HEK293 (cell line): ENCODE measurements at regions not wholly inside any gene's neighbourhood (a gene's known extent, or its start where the extent isn't known, plus 50 kb on each side); places are given as distances from the start of the nearest gene placed in this dataset.

Source experiments
- CTCF ChIA-PET: fragments of 350-600 bp; formaldehyde crosslinking; extraction: SDS; loops from one replicate; lab custom pipeline; 2021; ENCODE audit warnings: antibody characterized with exemption; lab: Yijun Ruan, JAX
- POLR2A ChIA-PET: fragments of 300-600 bp; formaldehyde crosslinking; extraction: SDS; loops from one replicate; lab custom pipeline; 2020; ENCODE audit warnings: antibody characterized with exemption, inconsistent platforms; lab: Yijun Ruan, JAX
- H3K27ac ChIP-seq: fragments of 200-500 bp; sonication (Bioruptor generic); 2 replicates; pipeline ENCODE4 v1.5.1; 2014; ENCODE audit warnings: low read depth, low read length, control low read depth, inconsistent platforms; ENCODE audit errors: extremely low read depth
- H3K36me3 ChIP-seq, 2 experiments: fragments of 200-500 bp in 1 of 2; sonication (Bioruptor generic) in 1 of 2; 1 replicate in 1 of 2; 2 replicates in 1 of 2; pipeline ENCODE4 v1.5.1; 2014 to 2017; ENCODE audit warnings: inconsistent platforms in 2 of 2, low read length in 2 of 2; ENCODE audit not compliant: control insufficient read depth in 2 of 2, insufficient read depth in 1 of 2
- H3K4me1 ChIP-seq: fragments of 200-500 bp; sonication (Bioruptor generic); 2 replicates; pipeline ENCODE4 v1.5.1; 2014; ENCODE audit warnings: mild to moderate bottlenecking, low read length, inconsistent platforms; ENCODE audit not compliant: control insufficient read depth, insufficient read depth
- H3K4me3 ChIP-seq: 2 replicates; pipeline ENCODE4 v1.5.1; 2011; ENCODE audit warnings: low read depth, mild to moderate bottlenecking, control low read depth, low read length, moderate library complexity
- H3K9me3 ChIP-seq: fragments of 200-500 bp; sonication (Bioruptor generic); 2 replicates; pipeline ENCODE4 v1.5.1; 2014; ENCODE audit warnings: low read depth, low read length, inconsistent platforms; ENCODE audit not compliant: control insufficient read depth, insufficient read depth
- GLI4 ChIP-seq: fragments of 450-650 bp; formaldehyde crosslinking; IDR thresholded peaks from 2 replicates; pipeline ENCODE4 v1.5.1; 2016; ENCODE audit warnings: missing biosample characterization, missing genetic modification characterization
- GLIS1 ChIP-seq: fragments of 450-650 bp; formaldehyde crosslinking; IDR thresholded peaks from 2 replicates; pipeline ENCODE4 v1.5.1; 2016; ENCODE audit warnings: missing biosample characterization, missing genetic modification characterization
- HOXA7 ChIP-seq: sonication (generic); formaldehyde crosslinking; IDR thresholded peaks from 2 replicates; pipeline ENCODE4 v1.8.1; 2022; ENCODE audit warnings: missing genetic modification reagents, borderline replicate concordance
- HOXD13 ChIP-seq: sonication (generic); formaldehyde crosslinking; IDR thresholded peaks from 2 replicates; pipeline ENCODE4 v1.8.0; 2022; ENCODE audit warnings: missing genetic modification reagents, borderline replicate concordance
- KLF1 ChIP-seq: fragments of 450-650 bp; formaldehyde crosslinking; IDR thresholded peaks from 2 replicates; pipeline ENCODE4 v1.5.1; 2016; ENCODE audit warnings: missing biosample characterization, missing genetic modification characterization
- MYNN ChIP-seq: fragments of 450-650 bp; formaldehyde crosslinking; IDR thresholded peaks from 2 replicates; pipeline ENCODE4 v1.5.1; 2016; ENCODE audit warnings: missing biosample characterization, missing genetic modification characterization, borderline replicate concordance
- PRDM1 ChIP-seq: fragments of 450-650 bp; formaldehyde crosslinking; IDR thresholded peaks from 2 replicates; pipeline ENCODE4; 2016; ENCODE audit warnings: missing biosample characterization, missing genetic modification characterization
- WT1 ChIP-seq: fragments of 450-650 bp; formaldehyde crosslinking; IDR thresholded peaks from 2 replicates; pipeline ENCODE4 v1.5.1; 2016; ENCODE audit warnings: missing biosample characterization, missing genetic modification characterization
- ZEB2 ChIP-seq: fragments of 450-650 bp; formaldehyde crosslinking; IDR thresholded peaks from 2 replicates; pipeline ENCODE4 v1.5.1; 2016; ENCODE audit warnings: missing biosample characterization, missing genetic modification characterization
- ZFP41 ChIP-seq: fragments of 450-650 bp; formaldehyde crosslinking; IDR thresholded peaks from 2 replicates; pipeline ENCODE4 v1.5.1; 2016; ENCODE audit warnings: missing biosample characterization, missing genetic modification characterization, borderline replicate concordance
- ZNF16 ChIP-seq: fragments of 450-650 bp; formaldehyde crosslinking; IDR thresholded peaks from 2 replicates; pipeline ENCODE4 v1.5.1; 2016; ENCODE audit warnings: low read depth, missing biosample characterization, missing genetic modification characterization
- ZNF266 ChIP-seq: fragments of 450-650 bp; formaldehyde crosslinking; IDR thresholded peaks from 2 replicates; pipeline ENCODE4 v1.5.1; 2016; ENCODE audit warnings: missing biosample characterization, missing genetic modification characterization, low read depth
- ZNF510 ChIP-seq: fragments of 450-650 bp; formaldehyde crosslinking; IDR thresholded peaks from 2 replicates; pipeline ENCODE4 v1.5.1; 2018; ENCODE audit warnings: mild to moderate bottlenecking, missing genetic modification characterization, missing biosample characterization; ENCODE audit not compliant: insufficient replicate concordance
- ZNF549 ChIP-seq: fragments of 450-650 bp; IDR thresholded peaks from 2 replicates; pipeline ENCODE4 v1.5.1; 2018; ENCODE audit warnings: missing biosample characterization, missing genetic modification characterization, mild to moderate bottlenecking, inconsistent platforms, moderate library complexity
- ZNF654 ChIP-seq: fragments of 450-650 bp; formaldehyde crosslinking; IDR thresholded peaks from 2 replicates; pipeline ENCODE4 v1.5.1; 2016; ENCODE audit warnings: low read depth, missing biosample characterization, missing genetic modification characterization
- ZNF660 ChIP-seq: fragments of 450-650 bp; IDR thresholded peaks from 2 replicates; pipeline ENCODE4 v1.5.1; 2018; ENCODE audit warnings: missing biosample characterization, mild to moderate bottlenecking, missing genetic modification characterization
- ZNF777 ChIP-seq: fragments of 450-650 bp; formaldehyde crosslinking; IDR thresholded peaks from 2 replicates; pipeline ENCODE4 v1.5.1; 2017; ENCODE audit warnings: missing biosample characterization, missing genetic modification characterization, borderline replicate concordance
- ZNF837 ChIP-seq: fragments of 450-650 bp; formaldehyde crosslinking; IDR thresholded peaks from 2 replicates; pipeline ENCODE4 v1.5.1; 2016; ENCODE audit warnings: missing biosample characterization, missing genetic modification characterization
- ZSCAN23 ChIP-seq: fragments of 450-650 bp; formaldehyde crosslinking; IDR thresholded peaks from 2 replicates; pipeline ENCODE4 v1.5.1; 2016; ENCODE audit warnings: missing biosample characterization, missing genetic modification characterization
- TF ChIP-seq, protein P1 (sequence below): fragments of 450-650 bp; formaldehyde crosslinking; IDR thresholded peaks from 2 replicates; pipeline ENCODE4 v1.5.1; 2016; ENCODE audit warnings: missing biosample characterization, missing genetic modification characterization
- TF ChIP-seq, protein P2 (sequence below): fragments of 450-650 bp; formaldehyde crosslinking; IDR thresholded peaks from 2 replicates; pipeline ENCODE4 v1.5.1; 2016; ENCODE audit warnings: missing biosample characterization, missing genetic modification characterization
- TF ChIP-seq, protein P3 (sequence below): fragments of 450-650 bp; formaldehyde crosslinking; IDR thresholded peaks from 2 replicates; pipeline ENCODE4 v1.5.1; 2016; ENCODE audit warnings: missing biosample characterization, missing genetic modification characterization
- TF ChIP-seq, protein P4 (sequence below): fragments of 450-650 bp; formaldehyde crosslinking; conservative IDR thresholded peaks from 2 replicates; pipeline ENCODE4 v1.5.1; 2016; ENCODE audit warnings: low read depth, missing biosample characterization, missing genetic modification characterization
- TF ChIP-seq, protein P5 (sequence below): fragments of 450-650 bp; formaldehyde crosslinking; IDR thresholded peaks from 2 replicates; pipeline ENCODE4 v1.5.1; 2016; ENCODE audit warnings: missing biosample characterization, missing genetic modification characterization

DNA sequence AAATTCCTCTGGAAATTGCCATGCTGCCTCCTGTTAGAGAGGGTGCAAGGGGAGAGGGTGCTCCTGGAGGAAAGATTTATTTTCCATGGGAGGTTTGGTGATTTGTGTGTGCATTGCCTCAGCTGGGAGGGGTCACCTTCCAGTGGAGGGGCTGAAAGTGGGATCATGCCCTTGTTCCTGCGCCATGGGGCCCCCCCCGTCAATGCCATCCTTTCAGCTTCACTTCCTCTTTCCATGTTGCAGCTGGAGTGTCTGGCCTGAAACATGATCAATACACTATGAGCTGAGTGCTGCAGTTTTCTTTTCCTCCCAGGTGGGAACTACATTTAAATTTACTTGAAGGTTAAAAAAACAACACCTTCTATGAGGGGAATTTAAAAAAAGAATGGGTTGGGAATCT, 176.8 kb downstream of the MELK start:
- H3K4me3 ChIP-seq = no peak overlapping the region
- POLR2A ChIA-PET = no interaction called here
- H3K9me3 ChIP-seq = no peaks in the 10 kb centered on the region
- TF ChIP-seq ZNF777 (tag by site-specific recombination) (no peak), ZNF510 (no peak), ZNF660 (tag by site-specific recombination) (no peak), ZNF654 (tag by site-specific recombination) (no peak), ZNF266 (tag by site-specific recombination) (no peak), HOXA7 (CRISPR knock-in tag) (no peak), ZNF16 (tag by site-specific recombination) (no peak), WT1 (tag by site-specific recombination) (no peak), ZNF549 (no peak), ZEB2 (no peak)
- TF ChIP-seq, protein P1, sequence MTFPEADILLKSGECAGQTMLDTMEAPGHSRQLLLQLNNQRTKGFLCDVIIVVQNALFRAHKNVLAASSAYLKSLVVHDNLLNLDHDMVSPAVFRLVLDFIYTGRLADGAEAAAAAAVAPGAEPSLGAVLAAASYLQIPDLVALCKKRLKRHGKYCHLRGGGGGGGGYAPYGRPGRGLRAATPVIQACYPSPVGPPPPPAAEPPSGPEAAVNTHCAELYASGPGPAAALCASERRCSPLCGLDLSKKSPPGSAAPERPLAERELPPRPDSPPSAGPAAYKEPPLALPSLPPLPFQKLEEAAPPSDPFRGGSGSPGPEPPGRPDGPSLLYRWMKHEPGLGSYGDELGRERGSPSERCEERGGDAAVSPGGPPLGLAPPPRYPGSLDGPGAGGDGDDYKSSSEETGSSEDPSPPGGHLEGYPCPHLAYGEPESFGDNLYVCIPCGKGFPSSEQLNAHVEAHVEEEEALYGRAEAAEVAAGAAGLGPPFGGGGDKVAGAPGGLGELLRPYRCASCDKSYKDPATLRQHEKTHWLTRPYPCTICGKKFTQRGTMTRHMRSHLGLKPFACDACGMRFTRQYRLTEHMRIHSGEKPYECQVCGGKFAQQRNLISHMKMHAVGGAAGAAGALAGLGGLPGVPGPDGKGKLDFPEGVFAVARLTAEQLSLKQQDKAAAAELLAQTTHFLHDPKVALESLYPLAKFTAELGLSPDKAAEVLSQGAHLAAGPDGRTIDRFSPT (tag by site-specific recombination) = no peak
- TF ChIP-seq, protein P2, sequence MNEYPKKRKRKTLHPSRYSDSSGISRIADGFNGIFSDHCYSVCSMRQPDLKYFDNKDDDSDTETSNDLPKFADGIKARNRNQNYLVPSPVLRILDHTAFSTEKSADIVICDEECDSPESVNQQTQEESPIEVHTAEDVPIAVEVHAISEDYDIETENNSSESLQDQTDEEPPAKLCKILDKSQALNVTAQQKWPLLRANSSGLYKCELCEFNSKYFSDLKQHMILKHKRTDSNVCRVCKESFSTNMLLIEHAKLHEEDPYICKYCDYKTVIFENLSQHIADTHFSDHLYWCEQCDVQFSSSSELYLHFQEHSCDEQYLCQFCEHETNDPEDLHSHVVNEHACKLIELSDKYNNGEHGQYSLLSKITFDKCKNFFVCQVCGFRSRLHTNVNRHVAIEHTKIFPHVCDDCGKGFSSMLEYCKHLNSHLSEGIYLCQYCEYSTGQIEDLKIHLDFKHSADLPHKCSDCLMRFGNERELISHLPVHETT (tag by site-specific recombination) = no peak
- TF ChIP-seq, protein P3, sequence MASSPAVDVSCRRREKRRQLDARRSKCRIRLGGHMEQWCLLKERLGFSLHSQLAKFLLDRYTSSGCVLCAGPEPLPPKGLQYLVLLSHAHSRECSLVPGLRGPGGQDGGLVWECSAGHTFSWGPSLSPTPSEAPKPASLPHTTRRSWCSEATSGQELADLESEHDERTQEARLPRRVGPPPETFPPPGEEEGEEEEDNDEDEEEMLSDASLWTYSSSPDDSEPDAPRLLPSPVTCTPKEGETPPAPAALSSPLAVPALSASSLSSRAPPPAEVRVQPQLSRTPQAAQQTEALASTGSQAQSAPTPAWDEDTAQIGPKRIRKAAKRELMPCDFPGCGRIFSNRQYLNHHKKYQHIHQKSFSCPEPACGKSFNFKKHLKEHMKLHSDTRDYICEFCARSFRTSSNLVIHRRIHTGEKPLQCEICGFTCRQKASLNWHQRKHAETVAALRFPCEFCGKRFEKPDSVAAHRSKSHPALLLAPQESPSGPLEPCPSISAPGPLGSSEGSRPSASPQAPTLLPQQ (tag by site-specific recombination) = no peak
- TF ChIP-seq, all 188 proteins: peak for 0
- H3K27ac ChIP-seq = no peak overlapping the region
- no peaks in the 10 kb centered on the region for H3K36me3 ChIP-seq
- CTCF ChIA-PET = interaction anchor here (1.1 kb wide), 1 partner anchor 20 kb away, joined by 3 read pairs; no protein-coding TSS in a partner anchor
- no peaks in the 10 kb centered on the region for H3K4me1 ChIP-seq

DNA sequence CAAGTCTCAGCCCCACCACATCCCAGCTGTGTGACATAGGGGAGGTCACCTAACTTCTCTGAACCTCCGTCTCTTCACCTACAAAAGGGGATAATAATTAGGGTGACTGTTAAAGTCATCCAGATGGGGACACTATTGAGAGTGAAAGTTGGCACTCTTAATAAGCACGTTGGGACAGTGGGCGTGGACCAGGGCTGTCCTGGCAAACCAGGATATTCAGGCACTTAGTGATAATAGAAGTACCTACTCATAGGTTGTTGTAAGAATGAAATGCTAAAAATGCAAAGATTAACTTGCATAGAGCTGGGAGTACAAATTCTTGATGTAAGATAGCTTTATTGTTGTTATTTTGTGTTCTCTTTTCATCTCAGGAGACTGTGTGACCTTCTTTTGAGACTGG, 177.9 kb downstream of the MELK start:
- Histone ChIP-seq H3K27ac (no peak overlapping the region), H3K36me3 (no peaks in the 10 kb centered on the region), H3K4me3 (no peak overlapping the region), H3K9me3 (no peaks in the 10 kb centered on the region), H3K4me1 (no peaks in the 10 kb centered on the region)
- ChIA-PET CTCF (no interaction called here), POLR2A (no interaction called here)
- no peak for TF ChIP-seq GLIS1 (tag by site-specific recombination)
- no peak for TF ChIP-seq ZNF777 (tag by site-specific recombination)
- no peak for TF ChIP-seq GLI4 (tag by site-specific recombination)
- no peak for TF ChIP-seq ZSCAN23 (tag by site-specific recombination)
- no peak for TF ChIP-seq HOXD13 (CRISPR knock-in tag)
- TF ChIP-seq ZNF660 (tag by site-specific recombination) = no peak
- TF ChIP-seq MYNN (tag by site-specific recombination) = no peak
- no peak for TF ChIP-seq ZNF510
- no peak for TF ChIP-seq KLF1 (tag by site-specific recombination)
- TF ChIP-seq ZNF837 (tag by site-specific recombination) = no peak
- no peak for TF ChIP-seq ZFP41 (tag by site-specific recombination)
- TF ChIP-seq, protein P4, sequence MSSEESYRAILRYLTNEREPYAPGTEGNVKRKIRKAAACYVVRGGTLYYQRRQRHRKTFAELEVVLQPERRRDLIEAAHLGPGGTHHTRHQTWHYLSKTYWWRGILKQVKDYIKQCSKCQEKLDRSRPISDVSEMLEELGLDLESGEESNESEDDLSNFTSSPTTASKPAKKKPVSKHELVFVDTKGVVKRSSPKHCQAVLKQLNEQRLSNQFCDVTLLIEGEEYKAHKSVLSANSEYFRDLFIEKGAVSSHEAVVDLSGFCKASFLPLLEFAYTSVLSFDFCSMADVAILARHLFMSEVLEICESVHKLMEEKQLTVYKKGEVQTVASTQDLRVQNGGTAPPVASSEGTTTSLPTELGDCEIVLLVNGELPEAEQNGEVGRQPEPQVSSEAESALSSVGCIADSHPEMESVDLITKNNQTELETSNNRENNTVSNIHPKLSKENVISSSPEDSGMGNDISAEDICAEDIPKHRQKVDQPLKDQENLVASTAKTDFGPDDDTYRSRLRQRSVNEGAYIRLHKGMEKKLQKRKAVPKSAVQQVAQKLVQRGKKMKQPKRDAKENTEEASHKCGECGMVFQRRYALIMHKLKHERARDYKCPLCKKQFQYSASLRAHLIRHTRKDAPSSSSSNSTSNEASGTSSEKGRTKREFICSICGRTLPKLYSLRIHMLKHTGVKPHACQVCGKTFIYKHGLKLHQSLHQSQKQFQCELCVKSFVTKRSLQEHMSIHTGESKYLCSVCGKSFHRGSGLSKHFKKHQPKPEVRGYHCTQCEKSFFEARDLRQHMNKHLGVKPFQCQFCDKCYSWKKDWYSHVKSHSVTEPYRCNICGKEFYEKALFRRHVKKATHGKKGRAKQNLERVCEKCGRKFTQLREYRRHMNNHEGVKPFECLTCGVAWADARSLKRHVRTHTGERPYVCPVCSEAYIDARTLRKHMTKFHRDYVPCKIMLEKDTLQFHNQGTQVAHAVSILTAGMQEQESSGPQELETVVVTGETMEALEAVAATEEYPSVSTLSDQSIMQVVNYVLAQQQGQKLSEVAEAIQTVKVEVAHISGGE (tag by site-specific recombination) = no peak
- TF ChIP-seq PRDM1 = no peak
- TF ChIP-seq, protein P5, sequence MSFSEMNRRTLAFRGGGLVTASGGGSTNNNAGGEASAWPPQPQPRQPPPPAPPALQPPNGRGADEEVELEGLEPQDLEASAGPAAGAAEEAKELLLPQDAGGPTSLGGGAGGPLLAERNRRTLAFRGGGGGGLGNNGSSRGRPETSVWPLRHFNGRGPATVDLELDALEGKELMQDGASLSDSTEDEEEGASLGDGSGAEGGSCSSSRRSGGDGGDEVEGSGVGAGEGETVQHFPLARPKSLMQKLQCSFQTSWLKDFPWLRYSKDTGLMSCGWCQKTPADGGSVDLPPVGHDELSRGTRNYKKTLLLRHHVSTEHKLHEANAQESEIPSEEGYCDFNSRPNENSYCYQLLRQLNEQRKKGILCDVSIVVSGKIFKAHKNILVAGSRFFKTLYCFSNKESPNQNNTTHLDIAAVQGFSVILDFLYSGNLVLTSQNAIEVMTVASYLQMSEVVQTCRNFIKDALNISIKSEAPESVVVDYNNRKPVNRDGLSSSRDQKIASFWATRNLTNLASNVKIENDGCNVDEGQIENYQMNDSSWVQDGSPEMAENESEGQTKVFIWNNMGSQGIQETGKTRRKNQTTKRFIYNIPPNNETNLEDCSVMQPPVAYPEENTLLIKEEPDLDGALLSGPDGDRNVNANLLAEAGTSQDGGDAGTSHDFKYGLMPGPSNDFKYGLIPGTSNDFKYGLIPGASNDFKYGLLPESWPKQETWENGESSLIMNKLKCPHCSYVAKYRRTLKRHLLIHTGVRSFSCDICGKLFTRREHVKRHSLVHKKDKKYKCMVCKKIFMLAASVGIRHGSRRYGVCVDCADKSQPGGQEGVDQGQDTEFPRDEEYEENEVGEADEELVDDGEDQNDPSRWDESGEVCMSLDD (tag by site-specific recombination) = no peak
